ENCODE measurements at regions not wholly inside any gene's neighbourhood (a gene's known extent, or its start where the extent isn't known, plus 50 kb on each side); places are given as distances from the start of the nearest gene placed in this dataset.

- TF ChIP-seq ZNF652 (CRISPR knock-in tag; IDR thresholded peaks at IDR 0.05; ENCODE audit: borderline replicate concordance, low read depth) (no peak), ZNF441 (CRISPR knock-in tag; IDR thresholded peaks at IDR 0.05; ENCODE audit: borderline replicate concordance) (no peak), SSRP1 (CRISPR knock-in tag; IDR thresholded peaks at IDR 0.05) (no peak), ZNF619 (CRISPR knock-in tag; IDR thresholded peaks at IDR 0.05) (no peak), NR2F2 (IDR thresholded peaks at IDR 0.05; ENCODE audit: borderline replicate concordance, low read depth) (no peak), REST (IDR thresholded peaks at IDR 0.05; ENCODE audit: borderline replicate concordance in 1 of 2, low read depth in 1 of 2, low read length in 2 of 2) (no peak), SPEN (CRISPR knock-in tag; IDR thresholded peaks at IDR 0.05; ENCODE audit: low read depth) (no peak), ZNF614 (CRISPR knock-in tag; IDR thresholded peaks at IDR 0.05; ENCODE audit: borderline replicate concordance) (no peak), EZH2 (conservative IDR thresholded peaks at IDR 0.05; ENCODE audit: low read depth, low read length) (no peak), ZNF577 (CRISPR knock-in tag; IDR thresholded peaks at IDR 0.05; ENCODE audit: borderline replicate concordance, low read depth) (no peak), MAF1 (CRISPR knock-in tag; IDR thresholded peaks at IDR 0.05; ENCODE audit: borderline replicate concordance) (no peak)
- TF ChIP-seq, protein P1, sequence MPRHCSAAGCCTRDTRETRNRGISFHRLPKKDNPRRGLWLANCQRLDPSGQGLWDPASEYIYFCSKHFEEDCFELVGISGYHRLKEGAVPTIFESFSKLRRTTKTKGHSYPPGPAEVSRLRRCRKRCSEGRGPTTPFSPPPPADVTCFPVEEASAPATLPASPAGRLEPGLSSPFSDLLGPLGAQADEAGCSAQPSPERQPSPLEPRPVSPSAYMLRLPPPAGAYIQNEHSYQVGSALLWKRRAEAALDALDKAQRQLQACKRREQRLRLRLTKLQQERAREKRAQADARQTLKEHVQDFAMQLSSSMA (CRISPR knock-in tag; IDR thresholded peaks at IDR 0.05), result no peak
Measured at GRCh38 chr4:110367156-110367555, 108.8 kb upstream of the ENPEP start (continued).

Measured in HepG2 (cell line).